Transverse colon (tissue), 4 donors: ENCODE measurements at regions not wholly inside any gene's neighbourhood (a gene's known extent, or its start where the extent isn't known, plus 50 kb on each side); places are given as distances from the start of the nearest gene placed in this dataset.
"Not testable (repeated sequence)": the region's sequence is repeated elsewhere in the genome, so short reads cannot be mapped to it uniquely, and the experiment has no call there.

Experiments used
- DNase-seq: peaks from one replicate; pipeline ENCODE4 v3.0.0-alpha.2; 2019
- H3K27ac ChIP-seq, 4 donors: fragments of 200-600 bp; sonication (generic); 2 replicates each; pipeline ENCODE4 v1.5.1; 2016 to 2018; ENCODE audit warnings: inconsistent platforms in 4 of 4
- H3K27me3 ChIP-seq: fragments of 200-600 bp; sonication (generic); 2 replicates; pipeline ENCODE4 v1.5.1; 2017; ENCODE audit warnings: inconsistent platforms
- H3K36me3 ChIP-seq, 4 donors: fragments of 200-600 bp; sonication (generic); 2 replicates each; pipeline ENCODE4 v1.5.1; 2017 to 2019; ENCODE audit warnings: inconsistent platforms in 4 of 4
- H3K4me1 ChIP-seq, 4 donors: fragments of 200-600 bp; sonication (generic); 2 replicates each; pipeline ENCODE4 v1.5.1; 2017 to 2020; ENCODE audit warnings: inconsistent platforms in 4 of 4
- H3K4me3 ChIP-seq, 4 donors: fragments of 200-600 bp; sonication (generic); 1 replicate in 1 of 4; 2 replicates in 3 of 4; pipeline versions ENCODE4 v1.5.1 to v1.6.1; 2017 to 2019; ENCODE audit warnings: inconsistent platforms in 4 of 4
- H3K9me3 ChIP-seq, 2 donors: fragments of 200-600 bp; sonication (generic); 2 replicates each; pipeline ENCODE4 v1.5.1; 2017 to 2019; ENCODE audit warnings: inconsistent platforms in 2 of 2
- CTCF ChIP-seq, 5 experiments: fragments of 200-600 bp in 3 of 5; fragments of 450-650 bp in 2 of 5; sonication (generic) in 3 of 5; IDR thresholded peaks; 1 replicate in 2 of 5; 2 replicates in 3 of 5; pipeline ENCODE4 v1.5.1; 2016 to 2017; ENCODE audit warnings: antibody characterized with exemption in 5 of 5, inconsistent platforms in 3 of 5, mild to moderate bottlenecking in 2 of 5, moderate library complexity in 1 of 5
- EP300 ChIP-seq: sonication (generic); formaldehyde crosslinking; IDR thresholded peaks from one replicate; pipeline ENCODE4 v1.6.1; 2017; ENCODE audit warnings: antibody characterized with exemption, low read depth
- POLR2A ChIP-seq: fragments of 450-650 bp; IDR thresholded peaks from one replicate; pipeline ENCODE4 v1.6.1; 2016; ENCODE audit warnings: antibody characterized with exemption, mild to moderate bottlenecking, moderate library complexity
- POLR2AphosphoS5 ChIP-seq, 3 donors: sonication (generic); formaldehyde crosslinking; IDR thresholded peaks; one replicate each; pipeline ENCODE4 v1.6.1; 2016; ENCODE audit warnings: antibody characterized with exemption in 3 of 3
- WGBS, 2 donors: methylation state at CpG; one replicate each; pipeline ENCODE4 v1.1.5; 2018; ENCODE audit warnings: low coverage in 1 of 2; 5-methylcytosine and 5-hydroxymethylcytosine counted together
- in situ Hi-C, 4 donors: fragments of 200-750 bp; cut with MboI; loops; one replicate each; pipeline versions ENCODE4 v1.15.0 to v1.15.1; 2017; ENCODE audit warnings: low sequenced_read_pairs in 3 of 4, low pct_ligation_motif_present in 1 of 4, low pct_unique_long_range_greater_than_20kb in 1 of 4
- intact Hi-C: fragments of 100-400 bp; cut with DNase I; formaldehyde crosslinking; loops from one replicate; pipeline ENCODE4 v1.15.1; 2023; ENCODE audit warnings: low total_unique reads

GRCh38 chr1:230494026-230494425 lies 67.9 kb upstream of the PGBD5 start:
- Histone ChIP-seq H3K9me3 (no peaks in the 10 kb centered on the region), H3K27ac (no peak overlapping the region), H3K4me1 (no peaks in the 10 kb centered on the region), H3K4me3 (no peak overlapping the region), H3K36me3 (no peaks in the 10 kb centered on the region), H3K27me3 (no peaks in the 10 kb centered on the region)
- TF ChIP-seq EP300 (no peak), POLR2A (no peak), CTCF (IDR thresholded peaks at IDR 0.05) (no peak), POLR2AphosphoS5 (IDR thresholded peaks at IDR 0.05) (no peak)
- in situ Hi-C loops (no loop called here), intact Hi-C loops (no loop called here)
- no peak for DNase-seq
- 50 to 73% methylated on average over 1 of the region's 1 CpG for WGBS, 2 donors

- Histone ChIP-seq H3K9me3 (no peaks in the 10 kb centered on the region), H3K36me3 (no peaks in the 10 kb centered on the region), H3K27ac (no peak overlapping the region), H3K4me3 (no peak overlapping the region), H3K4me1 (no peaks in the 10 kb centered on the region), H3K27me3 (no peaks in the 10 kb centered on the region)
- no peak for DNase-seq
- TF ChIP-seq EP300, result no peak
- no peak for TF ChIP-seq POLR2A
- no peak for TF ChIP-seq CTCF (IDR thresholded peaks at IDR 0.05)
- no peak for TF ChIP-seq POLR2AphosphoS5 (IDR thresholded peaks at IDR 0.05)
- intact Hi-C loops (no loop called here), in situ Hi-C loops (no loop called here)
- WGBS, 2 donors, result 67 to 69% methylated on average over 3 of the region's 3 CpGs
These were observed 67.1 kb upstream of the PGBD5 start for GRCh38 chr1:230493264-230493663.

- DNase-seq, result no peak
- Histone ChIP-seq H3K4me3 (no peak overlapping the region), H3K27me3 (no peaks in the 10 kb centered on the region), H3K36me3 (no peaks in the 10 kb centered on the region), H3K4me1 (no peaks in the 10 kb centered on the region), H3K27ac (no peak overlapping the region), H3K9me3 (no peaks in the 10 kb centered on the region)
- TF ChIP-seq EP300 (no peak), CTCF (IDR thresholded peaks at IDR 0.05) (no peak), POLR2AphosphoS5 (IDR thresholded peaks at IDR 0.05) (no peak), POLR2A (no peak)
- in situ Hi-C loops, result no loop called here
- intact Hi-C loops, result no loop called here
- 100% methylated on average over 2 of the region's 2 CpGs; no CpG with 5 or more reads in 1 of the 2 donors for WGBS, 2 donors
These were observed 64.3 kb upstream of the PGBD5 start for GRCh38 chr1:230490436-230490835.

GRCh38 chr1:230487773-230488428 lies 61.8 kb upstream of the PGBD5 start:
- Histone ChIP-seq H3K4me1 (no peaks in the 10 kb centered on the region), H3K27ac (no peak overlapping the region), H3K36me3 (no peaks in the 10 kb centered on the region), H3K4me3 (no peak overlapping the region), H3K27me3 (no peaks in the 10 kb centered on the region), H3K9me3 (no peaks in the 10 kb centered on the region)
- in situ Hi-C loops, result no loop called here
- intact Hi-C loops, result no loop called here
- no peak for DNase-seq
- 80 to 100% methylated on average over 1 to 4 of the region's 4 CpGs for WGBS, 2 donors
- TF ChIP-seq EP300, result no peak

- H3K9me3 ChIP-seq, result no peaks in the 10 kb centered on the region
- intact Hi-C loops, result no loop called here
- no peak overlapping the region for H3K4me3 ChIP-seq
- no peaks in the 10 kb centered on the region for H3K4me1 ChIP-seq
- no peak for DNase-seq
- peaks cover 19% of the 10 kb centered on the region for H3K27me3 ChIP-seq
- WGBS, 2 donors, result 60 to 90% methylated on average over 1 to 14 of the region's 14 CpGs
- TF ChIP-seq POLR2A (no peak), CTCF (IDR thresholded peaks at IDR 0.05) (no peak), POLR2AphosphoS5 (IDR thresholded peaks at IDR 0.05) (no peak), EP300 (no peak)
- in situ Hi-C loops, result no loop called here
- H3K36me3 ChIP-seq, result no peaks in the 10 kb centered on the region
- H3K27ac ChIP-seq, result no peak overlapping the region
These were observed 50.5 kb upstream of the PGBD5 start for GRCh38 chr1:230476622-230477003.

- H3K9me3 ChIP-seq, in situ Hi-C loops, H3K4me3 ChIP-seq, H3K36me3 ChIP-seq, intact Hi-C loops, H3K27ac ChIP-seq, H3K4me1 ChIP-seq, DNase-seq: not testable (repeated sequence)
- WGBS, 2 donors, result 62% methylated on average over 12 of the region's 12 CpGs; no CpG with 5 or more reads in 1 of the 2 donors
- H3K27me3 ChIP-seq, result peaks cover 19% of the 10 kb centered on the region
These were observed 49.9 kb upstream of the PGBD5 start for GRCh38 chr1:230475856-230476621.
